ENCODE measurements at regions not wholly inside any gene's neighbourhood (a gene's known extent, or its start where the extent isn't known, plus 50 kb on each side); places are given as distances from the start of the nearest gene placed in this dataset.

GRCh38 chr9:129361196-129361595 lies 183.1 kb upstream of the IER5L start:
- TF ChIP-seq CTCF (tag by site-specific recombination; IDR thresholded peaks at IDR 0.05) = no peak
- TF ChIP-seq REPIN1 (tag by site-specific recombination; IDR thresholded peaks at IDR 0.05; ENCODE audit: low read depth) = no peak
- no peak for TF ChIP-seq KLF17 (tag by site-specific recombination; IDR thresholded peaks at IDR 0.05)
- no peak for TF ChIP-seq ZNF501 (tag by site-specific recombination; IDR thresholded peaks at IDR 0.05)
- TF ChIP-seq ZNF664 (tag by site-specific recombination; IDR thresholded peaks at IDR 0.05) = no peak
- no peak for TF ChIP-seq ZBTB21 (tag by site-specific recombination; IDR thresholded peaks at IDR 0.05)
- no peak for TF ChIP-seq YY1 (tag by site-specific recombination; IDR thresholded peaks at IDR 0.05)
